ENCODE measurements at regions not wholly inside any gene's neighbourhood (a gene's known extent, or its start where the extent isn't known, plus 50 kb on each side); places are given as distances from the start of the nearest gene placed in this dataset.
"Not testable (repeated sequence)": the region's sequence is repeated elsewhere in the genome, so short reads cannot be mapped to it uniquely, and the experiment has no call there.

- peak; percentile 5 for DNase-seq (ENCODE audit: low read depth)
Measured at GRCh38 chrX:95764972-95765451, 919.6 kb upstream of the DIAPH2 start.

GRCh38 chrX:95771198-95771597 is 913.4 kb upstream of the DIAPH2 start:
- DNase-seq (ENCODE audit: low read depth), result not testable (repeated sequence)

- DNase-seq (ENCODE audit: low read depth), result no peak
Measured at GRCh38 chrX:95791876-95792275, 892.8 kb upstream of the DIAPH2 start.

GRCh38 chrX:95797344-95797743 is 887.3 kb upstream of the DIAPH2 start:
- DNase-seq (ENCODE audit: low read depth), result no peak

GRCh38 chrX:95823796-95824195 is 860.8 kb upstream of the DIAPH2 start:
- DNase-seq (ENCODE audit: low read depth), result no peak

- DNase-seq (ENCODE audit: low read depth), result no peak
Measured at GRCh38 chrX:95835223-95835622, 849.4 kb upstream of the DIAPH2 start.

- DNase-seq (ENCODE audit: low read depth), result no peak
Measured at GRCh38 chrX:95836517-95836916, 848.1 kb upstream of the DIAPH2 start.

GRCh38 chrX:95841863-95842262 is 842.8 kb upstream of the DIAPH2 start:
- DNase-seq (ENCODE audit: low read depth), result no peak

GRCh38 chrX:95860127-95860526 is 824.5 kb upstream of the DIAPH2 start:
- DNase-seq (ENCODE audit: low read depth), result no peak

- DNase-seq (ENCODE audit: low read depth), result no peak
Measured at GRCh38 chrX:95875661-95876060, 809.0 kb upstream of the DIAPH2 start.

GRCh38 chrX:95878874-95879273 is 805.8 kb upstream of the DIAPH2 start:
- no peak for DNase-seq (ENCODE audit: low read depth)

- DNase-seq (ENCODE audit: low read depth), result no peak
Measured at GRCh38 chrX:95884186-95884585, 800.5 kb upstream of the DIAPH2 start.

GRCh38 chrX:95885074-95885473 is 799.6 kb upstream of the DIAPH2 start:
- DNase-seq (ENCODE audit: low read depth), result no peak

GRCh38 chrX:95889279-95889678 is 795.4 kb upstream of the DIAPH2 start:
- DNase-seq (ENCODE audit: low read depth), result no peak

- peak; percentile 0 for DNase-seq (ENCODE audit: low read depth)
Measured at GRCh38 chrX:95893636-95894035, 791.0 kb upstream of the DIAPH2 start.

GRCh38 chrX:95903490-95903889 is 781.2 kb upstream of the DIAPH2 start:
- peak; percentile 1 for DNase-seq (ENCODE audit: low read depth)

- no peak for DNase-seq (ENCODE audit: low read depth)
Measured at GRCh38 chrX:95903975-95904374, 780.7 kb upstream of the DIAPH2 start.

- DNase-seq (ENCODE audit: low read depth), result no peak
Measured at GRCh38 chrX:95907081-95907480, 777.6 kb upstream of the DIAPH2 start.

- no peak for DNase-seq (ENCODE audit: low read depth)
Measured at GRCh38 chrX:95911062-95911461, 773.6 kb upstream of the DIAPH2 start.

GRCh38 chrX:95919605-95920004 is 765.0 kb upstream of the DIAPH2 start:
- peak; percentile 2 for DNase-seq (ENCODE audit: low read depth)

- no peak for DNase-seq (ENCODE audit: low read depth)
Measured at GRCh38 chrX:95945528-95945927, 739.1 kb upstream of the DIAPH2 start.

GRCh38 chrX:95949588-95949987 is 735.1 kb upstream of the DIAPH2 start:
- DNase-seq (ENCODE audit: low read depth), result no peak

- DNase-seq (ENCODE audit: low read depth), result no peak
Measured at GRCh38 chrX:95950679-95951078, 734.0 kb upstream of the DIAPH2 start.

- DNase-seq (ENCODE audit: low read depth), result no peak
Measured at GRCh38 chrX:95953564-95953963, 731.1 kb upstream of the DIAPH2 start.
